ENCODE measurements at regions not wholly inside any gene's neighbourhood (a gene's known extent, or its start where the extent isn't known, plus 50 kb on each side); places are given as distances from the start of the nearest gene placed in this dataset.

- TF ChIP-seq CTCF (IDR thresholded peaks at IDR 0.05): no peak
- TF ChIP-seq POLR2A (IDR thresholded peaks at IDR 0.05): no peak
These were observed 373.5 kb downstream of the UQCRFS1 start for GRCh38 chr19:28839455-28839854.
